ENCODE measurements at regions not wholly inside any gene's neighbourhood (a gene's known extent, or its start where the extent isn't known, plus 50 kb on each side); places are given as distances from the start of the nearest gene placed in this dataset.

DNA sequence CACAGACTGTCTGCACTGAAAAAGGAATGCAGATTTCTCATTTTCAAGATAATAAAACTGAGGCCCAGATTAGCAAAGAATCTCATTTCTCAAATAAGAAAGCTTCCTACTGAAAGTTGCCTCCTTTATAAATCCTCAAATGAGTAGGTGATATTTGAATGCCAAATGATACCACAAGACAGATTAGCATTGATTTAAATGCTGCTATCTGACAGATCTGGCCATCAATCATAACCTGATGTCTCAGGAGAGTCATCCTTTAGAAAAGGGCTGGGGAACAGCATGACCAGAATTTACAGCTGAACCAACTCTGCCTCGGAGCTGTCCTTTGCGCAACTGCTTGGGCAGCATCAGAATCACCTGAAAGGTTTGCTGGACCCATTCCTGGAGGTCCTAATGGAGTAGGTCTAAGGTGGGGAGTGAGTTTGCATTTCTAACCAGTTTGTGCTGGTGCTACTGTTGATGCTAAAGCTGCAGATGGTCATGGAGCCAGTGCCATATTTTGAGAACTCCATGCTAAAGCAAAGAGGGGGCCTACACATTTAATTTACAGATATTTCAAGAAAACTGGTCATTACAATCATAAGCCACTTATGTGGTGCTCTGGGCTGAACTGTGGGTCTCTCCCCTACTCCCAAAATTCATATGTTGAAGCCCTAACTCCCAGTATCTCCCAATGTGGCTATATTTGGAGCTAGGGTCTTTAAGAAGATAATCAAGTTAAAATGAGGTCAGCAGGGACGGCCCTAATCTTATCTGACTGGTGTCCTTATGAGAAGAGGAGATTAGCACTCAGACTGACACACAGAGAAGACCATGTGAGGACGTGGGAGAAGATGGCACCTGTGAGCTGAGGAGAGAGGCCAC is 295.5 kb upstream of the JARID2 start:
- DNase-seq, result no peak

DNA sequence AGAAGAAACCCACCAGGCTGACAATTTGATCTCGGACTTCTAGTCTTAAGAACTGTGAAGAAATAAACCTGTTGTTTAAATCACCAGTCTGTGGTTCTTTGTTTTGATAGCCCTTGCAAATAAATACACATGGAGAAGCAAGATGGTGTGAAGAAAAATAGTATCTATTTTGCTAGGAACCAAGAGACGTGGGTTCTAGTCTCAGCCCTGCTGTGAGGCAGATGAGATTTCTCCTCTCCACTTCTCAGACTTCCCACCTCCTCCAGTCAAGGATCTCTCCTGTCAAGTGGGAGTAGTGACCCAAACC is 294.9 kb upstream of the JARID2 start:
- no peak for DNase-seq

DNA sequence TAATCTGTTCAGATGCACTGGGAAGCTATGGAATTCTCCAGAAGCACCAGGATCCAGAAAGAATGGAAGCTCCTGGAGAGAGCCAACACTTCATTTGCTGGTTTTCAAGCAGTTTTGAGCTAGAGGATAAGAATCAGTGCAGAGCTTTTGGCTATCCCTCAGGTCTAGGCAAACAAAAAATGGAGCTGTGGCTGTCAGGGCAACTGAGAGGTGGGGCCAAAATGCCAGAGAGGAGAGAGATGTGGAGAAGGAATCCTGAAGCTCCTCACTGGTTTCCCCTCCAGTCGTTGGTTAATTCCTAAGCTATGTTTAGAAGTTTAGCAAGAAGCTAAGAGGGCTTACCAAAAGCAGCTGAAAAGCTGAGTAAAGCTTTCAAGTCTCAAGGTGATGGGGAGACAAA is 294.2 kb upstream of the JARID2 start:
- no peak for DNase-seq

DNA sequence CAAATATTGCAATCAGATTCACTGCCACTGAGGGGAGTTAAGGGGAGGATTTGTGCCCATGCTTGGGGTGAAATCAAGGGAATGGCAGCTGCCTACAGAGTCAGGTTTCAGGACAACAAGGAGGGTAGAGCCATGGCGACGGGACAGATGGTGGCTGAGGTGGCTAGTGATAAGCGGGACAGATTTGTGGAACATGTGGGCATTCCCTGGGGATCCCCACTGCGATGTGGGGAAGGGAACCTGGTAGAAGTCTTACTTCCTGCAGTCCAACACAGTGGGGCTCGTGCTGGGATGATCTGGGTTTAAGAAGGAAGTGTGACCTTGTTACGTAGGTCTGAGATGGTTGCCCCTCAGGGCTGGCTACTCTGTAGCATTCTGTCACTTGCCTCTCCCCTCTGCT is 292.0 kb upstream of the JARID2 start:
- no peak for DNase-seq

DNA sequence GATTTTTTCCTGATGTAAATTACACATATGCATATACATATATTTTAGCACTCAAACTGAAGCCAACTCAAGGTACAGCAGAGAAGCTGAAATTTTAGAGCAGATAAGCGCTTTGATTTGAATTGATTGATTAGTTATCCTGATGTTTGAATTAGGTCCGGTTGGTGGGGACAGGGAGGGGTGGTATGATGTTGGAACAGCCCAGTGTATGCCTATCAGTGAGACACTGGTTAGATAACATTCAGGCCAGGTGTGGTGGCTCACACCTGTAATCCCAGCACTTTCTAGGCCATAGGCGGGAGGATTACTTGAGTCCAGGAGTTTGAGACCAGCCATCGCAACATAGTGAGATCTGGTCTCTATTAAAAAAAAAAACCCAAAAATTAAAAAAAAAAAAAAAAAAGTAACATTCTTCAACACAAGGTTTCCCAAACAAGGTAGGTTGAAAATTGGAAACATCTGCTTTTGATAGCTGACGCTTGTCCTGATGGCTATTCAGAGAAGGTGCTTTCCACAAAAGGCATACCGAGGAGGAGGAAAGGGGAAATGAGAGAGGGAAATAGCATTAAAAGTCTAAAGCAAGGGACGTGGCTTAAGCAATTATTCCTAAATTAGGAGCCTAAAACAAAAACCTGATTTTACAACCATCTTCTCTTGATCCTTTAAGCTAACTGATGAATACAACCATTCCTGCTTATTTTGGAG is 288.4 kb upstream of the JARID2 start:
- DNase-seq, result no peak

DNA sequence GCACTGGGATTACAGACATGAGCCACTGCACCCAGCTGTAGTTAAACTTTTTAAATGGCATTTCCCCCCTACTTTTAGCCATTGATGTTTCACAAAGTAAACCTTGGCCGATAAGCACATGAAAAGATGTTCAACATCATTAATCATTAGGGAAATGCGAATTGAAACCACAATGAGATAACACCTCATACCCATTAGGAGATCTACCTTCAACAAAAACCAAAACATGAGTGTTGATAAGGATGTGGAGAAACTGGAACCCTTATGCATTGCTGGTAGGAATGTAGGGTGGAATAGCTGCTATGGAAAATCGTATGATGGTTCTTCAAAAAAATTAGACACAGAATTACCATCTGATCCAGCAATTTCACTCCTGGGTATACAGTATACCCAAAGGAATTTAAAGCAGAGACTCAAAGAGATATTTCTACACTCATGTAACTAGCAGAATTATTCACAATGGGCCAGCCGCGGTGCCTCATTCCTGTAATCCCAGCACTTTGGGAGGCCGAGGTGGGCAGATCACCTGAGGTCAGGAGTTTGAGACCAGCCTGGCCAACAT is 286.5 kb upstream of the JARID2 start:
- no peak for DNase-seq

DNA sequence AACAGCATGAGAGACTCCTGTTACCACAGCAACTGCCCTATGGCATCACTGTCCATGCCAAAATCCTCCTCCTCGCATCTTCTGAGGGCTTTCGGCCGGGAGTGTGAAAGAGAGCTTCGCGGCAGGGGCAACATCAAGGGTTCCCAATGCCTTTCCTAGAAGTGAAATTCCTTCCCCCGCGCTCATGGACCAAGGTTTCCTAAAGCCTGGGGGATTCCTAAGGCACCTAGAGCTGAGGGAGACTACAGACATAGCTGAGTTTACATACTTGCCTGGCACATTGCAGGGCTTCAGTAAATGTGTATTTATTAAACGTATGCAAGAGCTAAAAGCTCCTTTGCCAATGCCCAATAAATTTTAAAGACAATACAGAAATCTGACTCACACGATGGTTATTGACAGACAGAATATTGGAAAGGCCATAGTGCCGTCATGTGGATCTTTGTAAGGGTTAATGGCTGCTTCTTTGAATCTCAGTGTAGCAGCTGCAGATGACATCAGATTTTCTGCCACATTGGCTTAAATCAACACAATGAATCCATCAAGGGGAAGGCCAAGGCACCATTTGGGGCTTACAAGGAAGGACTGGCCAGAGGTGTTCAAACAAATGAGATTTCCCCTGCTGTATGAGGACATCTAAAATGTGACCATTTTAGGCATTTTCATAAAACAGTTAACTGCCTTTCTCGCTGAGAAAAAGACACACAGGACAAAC is 281.2 kb upstream of the JARID2 start:
- DNase-seq, result no peak

DNA sequence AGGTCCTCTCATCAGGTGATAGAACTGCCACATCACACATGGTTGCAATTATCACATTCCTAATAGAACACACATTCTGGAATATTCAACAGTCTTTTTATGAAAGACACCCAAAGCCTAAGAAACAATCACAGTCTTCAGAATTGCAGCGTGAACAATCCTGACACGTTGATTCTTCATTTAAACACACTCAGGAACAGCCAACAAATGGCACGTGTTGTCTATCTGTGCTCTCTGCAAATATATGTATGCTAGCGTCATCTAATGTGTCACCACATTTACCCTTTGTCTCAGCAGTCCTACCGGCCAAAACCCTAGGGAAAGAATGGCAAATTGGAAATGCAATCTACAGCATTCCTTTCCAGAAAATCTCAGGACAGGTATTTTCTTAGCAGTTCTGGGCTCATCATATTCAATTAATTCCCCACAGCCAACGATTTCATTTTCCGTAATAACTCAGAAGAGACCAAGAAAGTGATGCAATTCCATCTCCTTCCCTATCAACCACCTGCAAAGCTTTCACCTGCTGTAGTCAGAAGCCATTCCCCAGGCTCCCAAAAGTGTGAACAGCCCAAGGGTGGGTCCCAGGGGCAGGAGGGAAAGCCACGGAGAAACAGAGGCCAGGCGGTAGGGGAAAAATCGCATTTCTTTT is 280.3 kb upstream of the JARID2 start:
- no peak for DNase-seq

DNA sequence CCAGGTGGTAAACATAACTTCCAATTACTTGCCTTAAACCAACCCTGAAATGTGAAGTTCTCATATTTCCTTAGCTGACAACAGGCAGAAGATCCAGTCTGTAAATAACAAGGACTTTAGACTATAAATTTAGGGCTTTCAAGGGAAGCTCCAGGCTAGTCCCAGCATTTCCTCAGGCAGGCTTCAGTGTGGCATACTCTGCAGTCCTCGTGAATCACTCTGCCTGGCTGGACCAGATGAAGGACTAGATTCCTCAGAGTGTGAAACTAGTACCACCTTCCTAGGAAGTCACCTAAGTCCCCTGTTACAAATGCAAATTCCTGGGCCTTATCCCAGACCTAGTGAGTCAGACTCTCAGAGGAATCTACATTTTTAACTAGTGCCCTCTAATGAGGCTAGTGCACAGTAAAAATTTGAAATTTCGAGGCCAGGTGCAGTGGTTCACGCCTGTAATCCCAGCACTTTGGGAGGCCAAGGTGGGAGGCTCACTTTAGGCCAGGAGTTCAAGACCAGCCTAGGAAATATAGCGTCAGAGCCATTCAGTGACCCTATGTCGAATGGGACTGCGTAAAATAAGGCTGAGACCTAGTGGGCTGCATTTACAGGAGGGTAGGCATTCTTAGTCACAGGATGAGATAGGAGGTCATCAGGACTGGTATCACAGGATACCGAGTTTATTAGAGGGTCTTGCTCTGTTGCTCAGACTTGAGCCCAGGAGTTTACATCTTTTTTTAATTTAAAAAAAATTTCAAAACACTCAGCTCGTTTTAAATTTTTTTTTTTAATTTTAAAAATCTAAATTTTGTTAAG is 279.6 kb upstream of the JARID2 start:
- no peak for DNase-seq

DNA sequence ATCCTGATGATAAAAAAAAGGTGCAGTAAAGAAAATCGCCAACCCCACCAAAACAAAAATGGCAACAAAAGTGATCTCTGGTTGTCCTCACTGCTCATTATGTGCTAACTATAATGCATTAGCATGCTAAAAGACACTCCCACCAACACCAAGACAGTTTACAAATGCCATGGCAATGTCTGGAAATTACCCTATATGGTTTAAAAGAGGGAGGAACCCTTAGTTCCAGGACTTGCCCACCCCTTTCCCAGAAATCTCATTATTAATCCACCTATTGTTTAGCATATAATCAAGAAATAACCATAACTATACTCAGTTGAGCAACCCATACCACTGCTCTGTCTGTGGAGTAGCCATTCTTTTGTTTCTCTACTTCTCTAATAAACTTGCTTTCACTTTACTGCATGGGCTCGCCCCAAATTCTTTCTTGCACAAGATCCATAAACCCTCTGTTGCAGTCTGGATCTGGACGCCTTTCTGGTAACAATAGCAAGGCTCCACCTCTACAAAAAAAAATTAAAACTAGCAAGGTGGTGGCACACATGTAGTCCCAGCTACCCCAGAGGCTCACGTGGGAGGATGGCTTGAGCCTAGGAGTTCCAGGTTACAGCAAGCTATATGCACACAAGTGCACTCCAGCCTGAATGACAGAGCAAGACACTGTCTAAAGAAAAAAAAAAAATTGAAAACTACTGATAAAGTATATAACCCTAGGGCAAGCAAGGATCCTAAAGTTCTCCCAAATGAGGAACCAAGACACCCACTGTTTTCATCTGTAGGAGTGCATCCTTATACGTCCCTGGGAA is 278.8 kb upstream of the JARID2 start:
- no peak for DNase-seq

DNA sequence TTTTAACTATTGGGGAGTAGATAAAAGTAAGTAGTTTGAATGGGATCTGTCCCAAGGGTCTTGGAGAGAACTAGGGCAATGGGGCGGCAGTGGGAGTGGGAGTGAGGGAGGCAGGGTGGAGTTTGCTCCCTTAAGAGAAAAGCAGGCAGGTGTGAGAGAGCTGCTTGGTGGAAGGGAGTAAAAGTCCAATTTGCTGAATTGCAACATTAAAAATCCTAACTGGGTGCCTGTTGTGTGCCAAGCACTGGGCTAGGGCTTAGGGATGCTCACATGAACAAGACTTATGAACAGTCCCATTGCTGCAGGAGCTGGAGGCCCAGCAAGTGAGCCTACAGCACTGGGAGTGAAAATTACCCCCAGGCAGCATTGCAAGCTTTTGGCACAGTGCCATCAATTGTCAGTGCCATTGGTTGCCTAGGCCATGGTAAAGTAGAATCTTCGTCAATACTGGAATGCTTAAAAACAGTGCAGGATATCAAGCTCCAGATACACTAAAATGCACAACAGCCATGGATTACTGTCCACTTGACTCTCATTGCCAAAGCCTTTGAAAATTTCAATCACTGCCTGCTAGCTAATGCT is 277.7 kb upstream of the JARID2 start:
- DNase-seq, result no peak

DNA sequence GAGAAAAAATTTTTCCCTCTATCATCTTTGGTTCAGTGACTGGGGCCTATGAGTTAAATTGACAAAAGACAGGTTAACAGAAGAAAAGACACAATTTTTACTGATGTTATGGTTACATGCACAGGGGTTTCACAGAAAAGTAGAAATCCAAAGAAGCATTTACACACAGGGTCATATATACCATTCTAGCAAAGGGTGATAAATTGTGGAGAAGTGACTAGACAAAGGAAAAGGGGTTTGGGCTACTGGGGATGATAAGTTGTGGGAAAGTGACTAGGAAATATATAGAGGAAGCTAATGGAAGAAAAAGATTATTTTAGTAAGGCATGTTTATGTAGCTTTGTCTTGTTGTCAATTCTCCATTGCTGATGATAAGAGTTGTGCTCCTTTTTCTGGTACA is 276.7 kb upstream of the JARID2 start:
- DNase-seq, result no peak

DNA sequence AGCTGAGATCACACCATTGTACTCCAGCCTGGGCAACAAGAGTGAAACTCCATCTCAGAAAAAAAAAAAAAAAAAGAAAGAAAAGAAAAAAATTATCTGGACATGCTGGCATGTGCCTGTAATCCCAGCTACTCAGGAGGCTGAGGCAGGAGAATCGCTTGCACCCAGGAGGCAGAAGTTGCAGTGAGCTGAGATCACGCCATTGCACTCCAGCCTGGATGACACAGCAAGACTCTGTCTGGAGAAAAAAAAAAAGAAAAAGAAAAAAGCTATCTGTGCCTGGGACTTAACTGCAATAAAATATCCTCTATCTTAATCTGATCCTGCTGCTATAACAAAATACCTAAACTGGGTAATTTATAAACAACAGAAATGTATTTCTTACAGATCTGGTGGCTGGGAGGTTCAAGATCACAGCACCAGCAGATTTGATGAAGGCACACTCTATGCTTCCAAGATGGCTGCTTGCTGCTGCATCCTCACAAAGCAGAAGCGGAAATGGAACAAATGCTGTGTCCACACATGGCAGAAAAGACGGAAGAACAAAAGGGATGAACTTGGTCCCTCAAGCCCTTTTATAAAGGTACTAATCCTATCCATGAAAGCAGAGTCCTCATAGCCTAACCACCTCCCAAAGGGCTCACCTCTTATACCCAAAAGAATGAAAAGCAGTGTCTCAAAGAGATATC is 273.3 kb upstream of the JARID2 start:
- DNase-seq, result no peak

DNA sequence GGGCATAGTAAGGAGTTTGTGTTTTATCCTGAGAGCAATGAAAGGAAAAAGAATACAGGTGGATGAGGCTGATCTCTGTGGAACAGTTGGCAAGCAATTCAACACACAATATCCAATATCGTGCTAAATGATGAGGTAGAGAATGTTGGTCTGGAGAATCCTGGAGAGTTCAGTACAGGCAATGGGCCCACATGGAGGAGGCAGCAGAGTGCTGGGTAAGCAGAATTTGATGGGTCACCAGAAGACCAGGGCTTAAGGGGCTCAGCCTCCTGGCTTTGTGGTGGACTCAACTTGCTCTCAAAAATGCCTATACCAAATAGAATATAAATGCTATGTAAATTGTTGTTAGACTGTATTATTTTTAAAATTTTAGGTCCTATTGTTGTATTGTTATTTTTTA is 271.5 kb upstream of the JARID2 start:
- no peak for DNase-seq

DNA sequence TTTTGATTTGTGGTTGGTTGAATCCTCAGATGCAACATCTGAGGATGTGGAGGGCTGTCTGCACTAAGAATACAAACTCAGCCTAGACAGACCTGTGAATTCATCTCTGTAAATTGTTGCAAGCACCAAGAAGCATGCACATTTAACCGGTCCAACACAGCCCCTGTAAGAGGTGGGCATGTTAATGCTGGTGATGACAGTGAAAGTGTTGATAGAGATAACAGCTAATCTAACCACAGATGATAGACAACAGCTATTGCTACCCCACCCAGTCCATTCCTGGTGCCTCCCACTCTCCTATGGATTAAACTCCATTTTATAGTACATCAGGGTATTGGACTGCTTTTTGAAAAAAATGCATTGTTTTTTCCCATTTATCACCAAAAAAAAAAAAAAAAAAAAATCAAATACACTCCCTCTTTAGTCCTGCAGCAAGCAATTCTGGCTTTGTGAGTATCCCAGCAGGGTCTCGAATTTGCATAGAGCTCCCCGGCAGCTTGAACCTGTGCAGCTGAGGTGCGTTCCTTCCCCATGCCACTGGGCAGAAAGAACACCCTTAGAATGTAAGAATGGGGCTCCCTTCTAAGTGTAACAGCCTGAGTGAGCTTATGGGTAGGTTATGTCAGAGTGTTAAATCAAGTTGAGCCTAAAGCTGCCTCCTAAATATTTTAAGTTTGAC is 270.9 kb upstream of the JARID2 start:
- no peak for DNase-seq

DNA sequence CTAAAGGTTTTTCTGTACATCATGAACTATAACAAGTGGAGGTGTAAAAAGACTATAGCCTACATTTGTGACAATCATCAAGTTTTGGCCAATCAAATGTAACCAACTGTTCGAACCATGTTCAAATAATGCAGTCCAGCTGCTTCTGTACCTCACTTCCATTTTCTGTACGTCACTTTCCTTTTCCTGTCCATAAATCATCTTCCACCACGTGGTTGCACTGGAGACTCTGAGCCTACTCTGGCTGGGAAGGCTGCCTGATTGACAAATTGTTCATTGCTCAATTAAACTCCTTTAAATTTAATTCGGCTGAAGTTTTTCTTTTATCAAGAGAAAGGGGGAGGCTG is 270.4 kb upstream of the JARID2 start:
- DNase-seq, result no peak

DNA sequence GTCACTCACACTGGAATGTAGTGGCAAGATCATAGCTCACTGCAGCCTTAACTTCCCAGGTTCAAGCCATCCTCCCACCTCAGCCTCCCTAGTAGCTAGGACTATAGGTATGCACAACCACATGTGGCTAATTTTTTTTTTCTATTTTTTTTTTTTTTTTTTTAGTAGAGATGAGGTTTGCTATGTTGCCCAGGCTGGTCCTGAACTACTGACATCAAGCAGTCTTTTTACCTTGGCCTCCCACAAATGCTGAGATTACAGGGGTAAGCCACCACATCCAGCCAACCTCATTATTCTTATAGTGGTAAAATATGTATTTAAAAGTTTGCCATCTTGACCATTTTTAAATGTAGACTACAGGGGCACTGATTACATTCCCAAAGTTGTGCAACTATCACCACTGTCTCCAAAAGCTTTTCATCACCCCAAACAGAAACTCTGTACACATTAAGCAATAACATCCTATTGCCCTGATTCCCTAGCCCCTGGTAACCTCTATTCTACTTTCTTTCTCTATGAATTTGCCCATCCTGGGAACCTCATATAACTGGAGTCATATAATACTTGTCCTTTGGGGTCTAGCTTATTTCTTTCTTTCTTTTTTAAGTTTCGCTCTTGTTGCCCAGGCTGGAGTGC is 268.0 kb upstream of the JARID2 start:
- DNase-seq, result no peak

DNA sequence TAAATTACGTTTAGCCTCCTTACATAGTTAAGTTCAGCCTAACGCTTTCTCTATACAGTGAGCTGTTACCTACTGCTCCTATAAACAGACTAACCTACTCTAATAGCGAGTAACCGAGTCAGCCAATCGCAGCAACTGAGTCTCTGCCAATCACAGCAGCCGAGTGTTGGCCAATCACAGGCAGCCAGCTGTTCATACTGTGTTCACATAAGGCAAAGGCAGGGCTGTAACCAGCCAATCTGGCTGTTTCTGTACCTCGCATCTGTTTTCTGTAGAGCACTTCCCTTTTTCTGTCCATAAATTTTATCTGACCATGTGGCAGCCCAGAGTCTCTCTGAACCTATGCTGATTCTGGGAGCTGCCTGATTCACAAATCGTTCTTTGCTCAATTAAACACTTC is 263.9 kb upstream of the JARID2 start:
- no peak for DNase-seq
